ENCODE measurements at regions not wholly inside any gene's neighbourhood (a gene's known extent, or its start where the extent isn't known, plus 50 kb on each side); places are given as distances from the start of the nearest gene placed in this dataset.

DNA sequence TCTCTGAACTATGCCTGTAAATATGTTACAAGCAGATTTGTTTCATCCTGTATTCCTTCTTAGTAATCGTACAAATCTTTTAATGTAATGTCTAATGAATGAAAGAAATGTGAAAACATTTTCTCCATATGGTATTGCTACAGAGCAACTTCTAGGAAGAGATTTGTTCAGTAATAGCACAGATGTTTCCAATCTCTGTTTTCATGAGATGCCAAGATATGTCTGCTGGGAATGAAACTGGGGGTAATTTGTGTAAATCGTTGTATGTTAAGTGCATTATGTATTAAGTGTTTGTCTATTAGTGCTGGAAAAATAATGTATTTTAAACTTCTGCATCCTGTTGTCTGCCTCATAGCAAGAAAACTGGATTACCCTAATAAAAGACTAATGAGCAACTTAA, 722.2 kb upstream of the EYS start:
- DNase-seq: peak; percentile 44

DNA sequence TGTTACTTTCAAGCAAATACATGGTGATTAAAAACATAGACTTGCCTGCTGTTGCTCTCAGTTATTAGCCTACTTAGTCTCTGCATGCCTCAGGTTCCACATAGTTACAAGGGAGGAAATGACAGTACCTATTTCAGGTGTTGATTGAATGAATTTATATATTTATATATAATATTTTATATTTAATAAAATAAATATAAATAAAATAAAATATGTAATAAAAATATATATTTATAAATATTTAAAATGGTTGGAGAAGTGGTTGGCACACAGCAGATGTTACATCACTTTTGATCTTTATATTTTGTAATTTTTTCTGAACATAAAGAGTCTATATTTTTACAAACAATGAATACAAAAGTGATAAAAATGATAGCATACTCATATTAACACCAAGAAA, 716.0 kb upstream of the EYS start:
- no peak for DNase-seq

DNA sequence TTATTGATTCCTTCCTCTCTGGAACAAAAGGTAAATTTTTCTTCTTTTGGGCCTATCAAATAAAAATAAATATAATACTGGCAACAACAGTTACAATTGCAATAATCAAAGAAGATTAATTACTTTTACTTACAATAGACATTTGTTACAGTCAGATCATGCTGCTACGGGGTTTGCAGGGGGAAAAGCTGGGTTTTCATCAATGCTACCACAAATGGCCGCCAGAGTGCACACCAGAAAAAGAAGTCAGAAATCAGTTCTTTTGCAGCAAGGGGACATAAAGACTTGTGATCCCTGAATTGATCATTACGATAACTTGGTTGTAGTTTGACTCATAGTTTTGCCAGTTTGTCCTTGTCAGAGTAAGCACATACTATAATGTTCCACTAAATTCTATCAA, 714.5 kb upstream of the EYS start:
- DNase-seq: no peak

DNA sequence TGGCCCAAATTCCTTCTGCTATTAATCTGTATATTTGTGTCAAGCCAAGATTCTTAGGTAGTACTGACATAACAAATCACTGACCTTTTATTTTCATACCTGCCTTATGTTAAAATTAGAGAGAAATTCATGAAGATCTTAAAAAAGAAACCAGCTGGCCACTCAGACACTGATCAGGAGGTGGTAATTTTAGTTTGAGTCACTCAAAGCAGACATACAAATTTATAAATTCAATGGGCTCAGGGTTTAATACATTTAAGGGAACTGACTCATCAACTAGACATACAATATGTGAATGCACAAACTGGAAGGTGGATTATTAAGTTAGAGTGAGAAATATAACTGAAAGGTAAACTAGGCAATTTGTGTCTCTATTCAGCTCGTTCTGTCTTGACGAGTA, 711.9 kb upstream of the EYS start:
- DNase-seq: no peak

GRCh38 chr6:66403966-66404365, 696.9 kb upstream of the EYS start:
- no peak for DNase-seq

DNA sequence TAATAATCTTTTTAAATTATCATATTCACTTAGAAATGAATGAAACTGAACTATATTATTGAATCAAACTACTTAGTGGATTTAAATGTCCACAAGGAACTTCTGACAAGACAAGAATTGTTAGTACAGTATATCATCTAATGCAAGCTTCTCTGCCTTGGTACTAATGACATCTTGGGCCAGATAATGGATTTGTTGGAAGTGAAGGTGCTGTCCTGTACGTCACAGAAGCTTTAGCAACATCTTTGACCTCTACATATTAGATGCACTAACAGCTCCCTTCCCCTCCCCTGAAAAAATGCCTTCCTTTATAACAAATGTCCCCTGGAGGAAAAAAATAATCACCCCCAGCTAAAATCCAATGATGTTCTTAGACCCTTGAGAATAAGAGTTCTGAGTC, 695.8 kb upstream of the EYS start:
- no peak for DNase-seq

DNA sequence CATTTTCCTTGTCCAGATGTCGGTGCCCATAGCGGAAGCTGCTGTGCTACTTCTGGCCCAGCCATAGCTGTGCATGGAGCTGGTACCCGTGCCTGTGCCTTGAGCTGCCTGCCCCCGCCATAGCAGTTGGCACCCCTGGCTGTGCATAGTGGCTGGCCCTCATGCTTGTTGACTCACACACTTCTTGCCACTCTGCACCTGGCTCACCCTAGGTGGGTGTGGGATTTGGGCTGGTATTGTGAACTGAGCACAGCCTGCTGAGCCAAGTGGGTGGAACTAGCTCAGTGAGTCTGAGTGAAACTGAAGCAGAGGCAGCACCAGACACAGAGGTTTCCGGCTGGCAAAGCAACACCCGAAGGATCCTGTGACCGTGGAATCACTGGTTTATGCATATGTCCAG, 689.5 kb upstream of the EYS start:
- DNase-seq: no peak

DNA sequence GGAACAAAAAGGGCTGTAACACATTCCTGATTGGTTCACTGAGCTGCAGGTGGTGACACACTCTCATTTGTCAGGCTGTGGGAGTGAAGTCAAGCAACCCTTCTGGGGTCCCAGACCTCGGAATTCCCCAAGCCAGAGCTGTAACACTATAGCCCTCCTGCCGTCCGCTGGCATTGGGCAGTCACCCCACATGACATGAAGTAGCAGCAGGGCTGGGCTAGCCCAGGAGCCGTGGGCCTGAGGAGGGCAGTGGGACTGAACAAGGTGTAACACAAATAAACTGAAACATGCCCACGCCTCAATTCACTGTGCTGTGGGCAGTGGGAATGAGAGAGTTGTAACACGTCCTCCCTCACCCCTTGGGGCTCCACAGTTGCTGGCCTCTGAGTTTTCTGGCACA, 689.1 kb upstream of the EYS start:
- DNase-seq: no peak

DNA sequence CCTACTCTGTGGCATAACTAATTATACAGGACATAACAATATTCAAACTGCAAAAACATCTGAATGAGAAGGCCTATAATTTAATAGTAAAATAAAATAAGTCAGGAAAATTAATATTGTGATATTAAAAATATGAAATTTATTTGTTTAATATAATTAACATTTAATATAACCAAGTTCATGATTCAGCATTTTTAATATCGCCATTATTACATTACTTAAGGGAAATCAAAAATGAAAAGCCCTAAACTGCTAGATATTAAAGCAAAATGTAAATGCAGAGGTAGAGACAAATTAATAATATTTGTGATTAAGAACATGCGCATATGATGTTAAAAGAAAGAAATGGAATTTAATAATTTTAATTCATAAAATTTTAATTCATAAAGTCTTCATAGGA, 683.4 kb upstream of the EYS start:
- DNase-seq: no peak

GRCh38 chr6:66376001-66376400, 669.0 kb upstream of the EYS start:
- DNase-seq: no peak

DNA sequence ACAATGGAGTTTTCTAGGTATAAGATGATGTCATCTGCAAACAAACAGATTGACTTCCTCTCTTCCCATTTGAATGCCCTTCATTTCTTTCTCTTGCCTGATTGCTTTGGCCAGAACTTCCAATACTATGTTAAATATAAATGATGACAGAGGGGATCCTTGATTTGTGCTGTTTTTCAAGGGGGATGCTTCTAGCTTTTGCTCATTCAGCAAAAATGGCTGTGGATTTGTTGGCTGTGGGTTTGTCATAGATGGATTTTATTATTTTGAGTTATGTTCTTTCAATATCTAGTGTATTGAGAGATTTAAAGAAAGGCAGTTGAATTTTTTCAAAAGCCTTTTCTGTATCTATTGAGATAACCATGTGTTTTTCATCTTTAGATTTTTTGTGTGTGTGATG, 662.4 kb upstream of the EYS start:
- no peak for DNase-seq

DNA sequence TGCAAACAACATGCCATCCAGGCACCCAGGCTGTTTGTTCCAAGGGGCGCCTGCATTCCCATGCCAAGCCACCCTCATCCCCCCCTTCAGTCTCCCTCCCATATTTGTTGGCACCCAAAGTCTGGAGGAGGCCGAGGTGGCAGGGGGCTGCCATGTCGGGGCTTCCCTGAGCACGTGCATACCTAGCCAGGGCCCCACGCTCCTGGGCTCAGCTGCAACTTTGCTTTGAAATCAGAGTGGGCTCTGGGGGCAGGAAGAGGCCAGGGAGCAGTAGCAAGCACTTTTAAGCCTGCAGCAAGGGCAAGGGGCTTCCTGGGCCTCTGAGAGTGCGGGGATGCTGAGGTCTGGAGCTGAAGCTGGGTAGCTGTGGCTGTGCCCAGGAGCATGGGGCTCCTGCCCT, 655.9 kb upstream of the EYS start:
- DNase-seq: no peak

GRCh38 chr6:66361886-66362285, 654.9 kb upstream of the EYS start:
- no peak for DNase-seq

DNA sequence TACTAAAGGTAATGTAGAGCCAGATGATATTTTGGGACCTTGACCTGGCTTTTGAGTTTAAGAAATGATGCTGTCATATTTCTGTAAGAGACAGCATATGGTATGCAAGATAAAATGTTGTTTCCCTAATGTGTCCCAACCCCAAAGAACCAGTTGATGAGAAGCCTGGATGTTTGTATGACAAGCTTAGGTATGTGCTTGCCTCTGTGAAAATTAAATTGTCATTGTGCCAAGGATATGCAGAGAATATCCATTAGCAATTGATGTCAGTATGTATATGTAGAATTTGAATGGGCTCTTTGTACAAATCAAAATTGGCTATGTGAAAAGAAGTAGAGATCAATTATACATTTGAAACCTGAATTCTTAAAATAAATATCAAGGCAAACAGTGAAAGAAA, 650.8 kb upstream of the EYS start:
- no peak for DNase-seq

DNA sequence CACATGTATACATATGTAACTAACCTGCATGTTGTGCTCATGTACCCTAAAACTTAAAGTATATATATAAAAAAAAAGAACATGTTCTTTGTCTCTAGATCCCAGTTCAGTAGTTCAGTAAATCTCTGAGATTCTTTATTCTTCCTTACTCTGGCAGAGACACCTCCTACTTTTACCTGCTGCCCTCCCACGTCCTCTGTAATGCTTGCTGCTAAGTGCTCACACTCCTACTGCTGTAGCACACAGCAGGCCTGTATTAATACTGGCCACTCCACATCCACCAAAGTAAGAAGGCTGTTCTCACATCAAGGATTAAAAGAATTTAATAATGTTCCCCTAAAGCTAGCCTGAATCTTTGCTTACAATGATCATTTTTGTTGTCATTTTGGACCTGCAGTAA, 648.4 kb upstream of the EYS start:
- no peak for DNase-seq

DNA sequence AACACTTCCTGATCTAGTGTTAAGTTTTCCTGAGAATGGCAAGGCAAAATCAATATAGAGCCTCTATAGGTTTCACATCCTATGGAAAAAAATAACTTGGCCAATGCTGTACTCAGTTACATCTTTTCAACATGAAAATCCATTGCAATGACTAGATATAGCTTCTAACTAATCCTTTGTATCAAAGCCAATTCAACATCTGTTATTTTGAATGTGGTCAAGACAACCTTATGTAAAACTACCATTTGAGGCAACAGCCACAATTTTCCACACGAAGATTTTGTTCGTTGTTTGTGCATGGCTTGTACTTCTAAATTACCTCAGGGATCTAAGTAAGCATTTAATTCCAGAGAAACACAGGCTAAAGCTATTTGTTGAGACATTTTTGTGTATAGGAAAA, 637.8 kb upstream of the EYS start:
- no peak for DNase-seq

- no peak for DNase-seq
Observed at GRCh38 chr6:66340736-66341135, 633.7 kb upstream of the EYS start.

- no peak for DNase-seq
Observed at GRCh38 chr6:66336176-66336575, 629.1 kb upstream of the EYS start.

DNA sequence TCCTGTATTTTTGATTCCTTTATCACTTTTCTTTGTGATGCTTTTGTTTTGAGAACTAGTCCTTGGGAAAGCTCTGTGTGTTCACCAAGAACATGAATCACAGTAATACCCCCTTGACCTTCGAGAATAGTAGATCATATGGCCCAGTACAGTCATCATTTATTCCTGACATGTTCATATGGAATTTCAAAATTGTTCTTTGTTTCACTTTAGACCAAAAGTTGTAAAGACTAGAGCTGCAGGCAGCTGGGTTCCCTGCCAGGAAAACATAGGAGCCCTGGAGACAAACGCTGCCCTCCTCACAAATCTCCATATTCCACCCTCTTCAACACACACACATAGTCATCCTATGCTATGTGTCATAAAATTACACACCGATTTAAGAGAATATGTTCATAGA, 621.2 kb upstream of the EYS start:
- no peak for DNase-seq

DNA sequence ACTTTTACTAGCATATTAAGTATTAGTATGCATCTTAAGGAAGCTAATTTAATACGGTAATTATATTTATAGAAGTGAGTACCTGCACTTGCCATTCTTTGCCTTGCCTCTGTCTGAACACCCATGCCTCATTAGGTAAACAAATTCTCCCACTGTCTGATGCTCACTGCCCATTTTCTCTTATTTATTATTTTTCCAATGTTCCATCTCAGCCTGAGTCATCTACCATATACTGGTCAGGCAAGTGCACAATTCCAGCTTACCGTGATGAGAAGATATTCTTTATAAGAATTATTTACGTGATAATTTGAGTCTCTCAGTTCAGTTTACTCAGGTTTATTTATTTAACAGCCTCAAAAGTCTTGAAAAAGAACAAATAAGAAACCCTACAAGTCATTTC, 619.2 kb upstream of the EYS start:
- DNase-seq: no peak

DNA sequence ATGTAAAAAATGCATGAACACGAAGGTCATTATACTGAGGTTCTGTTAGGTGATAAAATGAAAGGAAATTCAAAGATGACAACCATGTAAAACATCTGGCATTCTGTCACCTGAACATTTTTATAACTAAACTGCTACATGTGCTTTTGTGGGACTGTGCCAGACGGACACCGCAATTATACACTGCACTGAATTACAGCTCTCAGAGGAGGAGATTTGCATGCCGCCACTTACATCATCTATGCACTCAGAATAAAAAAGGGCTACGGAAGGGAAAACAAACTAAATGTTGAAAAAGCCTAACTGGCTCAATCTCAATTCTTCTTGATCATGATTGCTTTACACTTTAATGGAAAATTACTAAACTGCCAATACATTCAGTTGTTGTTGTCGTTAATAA, 614.0 kb upstream of the EYS start:
- no peak for DNase-seq

GRCh38 chr6:66307490-66307889, 600.5 kb upstream of the EYS start:
- no peak for DNase-seq

DNA sequence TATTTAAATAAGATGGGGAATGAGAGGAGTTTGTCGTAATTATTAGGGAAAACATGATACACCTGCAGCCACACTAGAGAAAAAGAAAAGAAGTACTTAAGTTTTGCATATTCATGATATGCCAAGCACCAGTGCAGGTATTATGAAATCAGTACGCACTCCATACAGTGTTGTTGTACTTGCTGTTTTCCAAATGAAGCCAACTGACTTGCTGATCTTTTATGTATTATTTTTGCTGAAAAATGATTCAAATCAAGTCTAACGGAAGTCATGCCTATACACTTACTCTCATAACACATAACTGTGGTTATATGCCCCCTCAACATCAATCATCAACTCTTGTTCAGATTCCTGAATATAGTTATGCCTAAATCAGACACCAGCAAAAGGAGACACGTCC, 584.9 kb upstream of the EYS start:
- no peak for DNase-seq

GRCh38 chr6:66289889-66290288, 582.9 kb upstream of the EYS start:
- DNase-seq: no peak

- no peak for DNase-seq
Observed at GRCh38 chr6:66278115-66278514, 571.1 kb upstream of the EYS start.

GRCh38 chr6:66277400-66277799, 570.4 kb upstream of the EYS start:
- no peak for DNase-seq
